T-helper 2 cell treated with Interferon-gamma antibody and Interleukin-4, amounts not matched to agents 5 μg/mL and 100 μg/mL, for 36 hours (primary cell): ENCODE measurements at regions not wholly inside any gene's neighbourhood (a gene's known extent, or its start where the extent isn't known, plus 50 kb on each side); places are given as distances from the start of the nearest gene placed in this dataset.
A peak's percentile ranks its signal among the peaks of the same experiment; 100 is the strongest.
"Not testable (repeated sequence)": the region's sequence is repeated elsewhere in the genome, so short reads cannot be mapped to it uniquely, and the experiment has no call there.

ENCODE experiments used
- DNase-seq: peaks from one replicate; pipeline ENCODE4 v3.0.0; 2021; ENCODE audit warnings: low spot score
- H3K27ac Mint-ChIP-seq: one replicate; pipeline ENCODE4 v1.8.0; 2021; ENCODE audit warnings: mild to moderate bottlenecking, mixed read lengths
- H3K27me3 Mint-ChIP-seq: one replicate; pipeline ENCODE4 v1.8.0; 2021; ENCODE audit warnings: low read depth, mixed read lengths
- H3K36me3 Mint-ChIP-seq: one replicate; pipeline ENCODE4 v1.8.0; 2021; ENCODE audit warnings: low read depth, mixed read lengths
- H3K4me1 Mint-ChIP-seq: one replicate; pipeline ENCODE4 v1.8.0; 2021; ENCODE audit warnings: low read depth, mixed read lengths
- H3K4me3 Mint-ChIP-seq: one replicate; pipeline ENCODE4 v1.8.0; 2022; ENCODE audit warnings: mild to moderate bottlenecking, moderate library complexity, mixed read lengths
- H3K9me3 Mint-ChIP-seq: one replicate; pipeline ENCODE4 v1.8.0; 2021; ENCODE audit warnings: mixed read lengths

GRCh38 chr5:83889971-83890745, 169.5 kb upstream of the HAPLN1 start:
- H3K4me1 Mint-ChIP-seq = no peaks in the 10 kb centered on the region
- no peak for DNase-seq
- H3K36me3 Mint-ChIP-seq = no peaks in the 10 kb centered on the region
- no peaks in the 10 kb centered on the region for H3K9me3 Mint-ChIP-seq
- no peak overlapping the region for H3K27ac Mint-ChIP-seq
- H3K4me3 Mint-ChIP-seq = no peak overlapping the region
- no peaks in the 10 kb centered on the region for H3K27me3 Mint-ChIP-seq

GRCh38 chr5:83877911-83878706, 157.5 kb upstream of the HAPLN1 start:
- H3K27ac Mint-ChIP-seq = no peak overlapping the region

GRCh38 chr5:83871533-83872395, 151.1 kb upstream of the HAPLN1 start:
- no peaks in the 10 kb centered on the region for H3K4me1 Mint-ChIP-seq
- no peaks in the 10 kb centered on the region for H3K36me3 Mint-ChIP-seq
- H3K27ac Mint-ChIP-seq = no peak overlapping the region
- no peak for DNase-seq
- H3K27me3 Mint-ChIP-seq = no peaks in the 10 kb centered on the region
- no peak overlapping the region for H3K4me3 Mint-ChIP-seq
- no peaks in the 10 kb centered on the region for H3K9me3 Mint-ChIP-seq

More at GRCh38 chr5:83877911-83878706, 157.5 kb upstream of the HAPLN1 start:
- H3K27me3 Mint-ChIP-seq = no peaks in the 10 kb centered on the region
- H3K36me3 Mint-ChIP-seq = no peaks in the 10 kb centered on the region
- no peak for DNase-seq
- no peak overlapping the region for H3K4me3 Mint-ChIP-seq
- H3K9me3 Mint-ChIP-seq = no peaks in the 10 kb centered on the region
- H3K4me1 Mint-ChIP-seq = no peaks in the 10 kb centered on the region

DNA sequence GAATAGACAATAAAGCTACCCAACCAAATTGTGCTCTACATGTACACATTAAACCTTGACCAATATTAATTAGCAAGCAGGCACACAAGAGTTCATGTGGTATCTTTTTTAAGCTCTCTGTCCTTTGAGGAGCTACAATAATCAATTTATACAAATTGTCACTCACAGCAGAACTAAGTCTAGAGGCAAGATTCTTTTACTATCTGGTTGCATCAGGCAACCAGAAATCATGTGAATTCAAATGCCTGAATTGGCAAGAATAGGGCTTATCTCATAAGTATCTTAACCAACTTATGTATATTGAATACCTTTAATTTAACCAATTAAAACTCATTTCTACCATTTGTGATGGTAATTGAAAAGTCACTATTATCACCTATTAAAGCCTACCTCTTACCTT, 145.5 kb upstream of the HAPLN1 start:
- Mint-ChIP-seq H3K27ac (no peak overlapping the region), H3K4me3 (no peak overlapping the region), H3K27me3 (no peaks in the 10 kb centered on the region), H3K4me1 (no peaks in the 10 kb centered on the region), H3K9me3 (no peaks in the 10 kb centered on the region), H3K36me3 (no peaks in the 10 kb centered on the region)
- DNase-seq = no peak

DNA sequence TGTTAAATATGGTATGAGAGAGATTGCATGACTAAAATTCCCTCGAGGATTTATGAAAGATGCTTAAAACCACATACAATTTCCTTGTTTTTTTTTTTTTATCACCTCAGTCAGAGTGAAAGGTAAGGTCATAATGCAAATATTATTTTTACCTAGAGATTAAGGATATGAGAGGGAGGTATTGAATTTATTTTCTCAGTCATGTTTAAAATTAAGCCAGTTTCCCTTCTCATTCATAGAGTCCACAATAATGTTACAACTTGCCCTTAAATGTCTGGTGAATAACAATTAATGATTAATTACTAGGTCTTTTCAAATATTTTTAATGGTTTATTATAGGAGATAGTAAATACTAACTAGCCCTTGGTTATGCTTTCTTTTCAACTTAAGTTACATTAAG, 144.9 kb upstream of the HAPLN1 start:
- Mint-ChIP-seq H3K36me3 (no peaks in the 10 kb centered on the region), H3K4me3 (no peak overlapping the region), H3K4me1 (no peaks in the 10 kb centered on the region), H3K27me3 (no peaks in the 10 kb centered on the region), H3K27ac (no peak overlapping the region), H3K9me3 (no peaks in the 10 kb centered on the region)
- no peak for DNase-seq

GRCh38 chr5:83864652-83865051, 144.0 kb upstream of the HAPLN1 start:
- no peak for DNase-seq
- no peaks in the 10 kb centered on the region for H3K36me3 Mint-ChIP-seq
- no peaks in the 10 kb centered on the region for H3K9me3 Mint-ChIP-seq
- H3K27me3 Mint-ChIP-seq = no peaks in the 10 kb centered on the region
- H3K4me3 Mint-ChIP-seq = no peak overlapping the region
- H3K4me1 Mint-ChIP-seq = no peaks in the 10 kb centered on the region
- no peak overlapping the region for H3K27ac Mint-ChIP-seq

- Mint-ChIP-seq H3K36me3 (no peaks in the 10 kb centered on the region), H3K27ac (no peak overlapping the region), H3K4me1 (no peaks in the 10 kb centered on the region), H3K9me3 (no peaks in the 10 kb centered on the region), H3K4me3 (no peak overlapping the region), H3K27me3 (no peaks in the 10 kb centered on the region)
- DNase-seq = no peak
Measured at GRCh38 chr5:83857341-83857740, 136.7 kb upstream of the HAPLN1 start.

DNA sequence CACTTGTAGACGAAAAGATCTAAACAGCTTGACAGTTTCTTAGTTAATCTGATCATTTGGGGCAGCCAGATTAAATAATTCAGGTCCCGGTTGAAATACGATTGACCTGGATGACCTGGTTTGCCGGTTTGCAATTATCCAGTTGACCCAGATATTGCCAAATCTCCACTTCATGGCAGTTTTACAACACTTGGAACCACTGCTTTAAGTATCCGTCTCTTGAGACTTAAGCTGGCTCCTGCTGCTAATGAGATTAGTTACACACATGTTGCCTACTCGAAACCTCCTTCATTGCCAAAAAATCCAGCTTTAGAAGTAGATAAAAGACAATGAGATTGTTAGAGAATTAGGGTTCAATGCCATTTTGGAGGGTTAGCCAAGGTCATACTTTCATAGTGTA, 136.2 kb upstream of the HAPLN1 start:
- H3K36me3 Mint-ChIP-seq = no peaks in the 10 kb centered on the region
- H3K9me3 Mint-ChIP-seq = no peaks in the 10 kb centered on the region
- no peak for DNase-seq
- H3K4me3 Mint-ChIP-seq = no peak overlapping the region
- no peaks in the 10 kb centered on the region for H3K4me1 Mint-ChIP-seq
- H3K27ac Mint-ChIP-seq = no peak overlapping the region
- H3K27me3 Mint-ChIP-seq = no peaks in the 10 kb centered on the region

GRCh38 chr5:83850412-83850811, 129.8 kb upstream of the HAPLN1 start:
- not testable (repeated sequence) for H3K9me3 Mint-ChIP-seq, H3K36me3 Mint-ChIP-seq, H3K27ac Mint-ChIP-seq, H3K27me3 Mint-ChIP-seq, H3K4me3 Mint-ChIP-seq, H3K4me1 Mint-ChIP-seq, DNase-seq

- no peak for DNase-seq
- no peaks in the 10 kb centered on the region for H3K36me3 Mint-ChIP-seq
Measured at GRCh38 chr5:83848941-83849340, 128.3 kb upstream of the HAPLN1 start.

GRCh38 chr5:83846624-83847350, 126.1 kb upstream of the HAPLN1 start:
- Mint-ChIP-seq H3K4me3 (no peak overlapping the region), H3K9me3 (no peaks in the 10 kb centered on the region), H3K36me3 (no peaks in the 10 kb centered on the region), H3K4me1 (peaks cover 14% of the 10 kb centered on the region), H3K27me3 (no peaks in the 10 kb centered on the region), H3K27ac (no peak overlapping the region)
- no peak for DNase-seq

More at GRCh38 chr5:83848941-83849340, 128.3 kb upstream of the HAPLN1 start:
- Mint-ChIP-seq H3K9me3 (no peaks in the 10 kb centered on the region), H3K27me3 (no peaks in the 10 kb centered on the region), H3K4me1 (peaks cover 14% of the 10 kb centered on the region), H3K4me3 (no peak overlapping the region), H3K27ac (no peak overlapping the region)

GRCh38 chr5:83844449-83845068, 123.9 kb upstream of the HAPLN1 start:
- peak overlapping the region; percentile 70 for H3K4me3 Mint-ChIP-seq
- H3K27ac Mint-ChIP-seq = peak overlapping the region; percentile 82
- no peaks in the 10 kb centered on the region for H3K27me3 Mint-ChIP-seq

GRCh38 chr5:83839788-83840187, 119.1 kb upstream of the HAPLN1 start:
- Mint-ChIP-seq H3K36me3 (no peaks in the 10 kb centered on the region), H3K9me3 (peaks cover 3% of the 10 kb centered on the region), H3K27ac (no peak overlapping the region), H3K27me3 (no peaks in the 10 kb centered on the region), H3K4me1 (peaks cover 6% of the 10 kb centered on the region), H3K4me3 (no peak overlapping the region)
- no peak for DNase-seq

More at GRCh38 chr5:83844449-83845068, 123.9 kb upstream of the HAPLN1 start:
- Mint-ChIP-seq H3K4me1 (peaks cover 14% of the 10 kb centered on the region), H3K36me3 (no peaks in the 10 kb centered on the region), H3K9me3 (peaks cover 3% of the 10 kb centered on the region)
- peak; percentile 29 for DNase-seq
